RPMI7951 (cell line): ENCODE measurements at regions not wholly inside any gene's neighbourhood (a gene's known extent, or its start where the extent isn't known, plus 50 kb on each side); places are given as distances from the start of the nearest gene placed in this dataset.
"Not testable (repeated sequence)": the region's sequence is repeated elsewhere in the genome, so short reads cannot be mapped to it uniquely, and the experiment has no call there.

Source experiments
- DNase-seq: peaks from one replicate; pipeline ENCODE4 v3.0.0-alpha.2; 2012; ENCODE audit warnings: low read depth

DNA sequence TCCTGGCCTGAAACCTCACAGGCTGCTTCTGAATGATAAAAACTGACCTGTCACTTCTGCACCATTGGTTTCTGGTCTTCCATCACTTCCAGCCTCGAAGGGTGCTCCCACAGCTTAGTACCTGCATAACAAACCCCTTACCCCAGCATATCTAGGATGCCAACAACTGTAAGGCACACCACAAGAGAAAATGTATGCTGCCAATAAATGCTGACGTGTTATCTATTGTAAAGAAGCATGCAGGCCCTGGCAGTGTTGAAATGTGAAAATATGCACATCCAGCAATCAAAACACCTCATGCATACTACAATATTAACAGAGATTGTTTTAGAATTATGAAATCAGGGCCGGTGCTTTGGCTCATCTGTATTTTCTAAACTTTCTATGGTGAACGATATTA, 242.0 kb upstream of the NSMCE3 start:
- DNase-seq = no peak

DNA sequence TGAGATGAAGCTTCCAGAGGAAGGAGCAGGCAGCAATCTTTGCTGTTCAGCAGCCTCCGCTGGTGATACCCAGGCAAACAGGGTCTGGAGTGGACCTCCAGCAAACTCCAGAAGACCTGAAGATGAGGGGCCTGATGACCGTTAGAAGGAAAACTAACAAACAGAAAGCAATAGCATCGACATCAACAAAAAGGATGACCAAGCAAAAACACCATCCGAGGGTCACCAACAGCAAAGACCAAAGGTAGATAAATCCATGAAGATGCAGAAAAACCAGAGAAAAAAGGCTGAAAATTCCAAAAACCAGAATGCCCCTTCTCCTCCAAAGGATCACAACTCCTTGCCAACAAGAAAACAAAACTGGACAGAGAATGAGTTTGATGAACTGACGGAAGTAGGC, 235.9 kb upstream of the NSMCE3 start:
- DNase-seq = not testable (repeated sequence)

DNA sequence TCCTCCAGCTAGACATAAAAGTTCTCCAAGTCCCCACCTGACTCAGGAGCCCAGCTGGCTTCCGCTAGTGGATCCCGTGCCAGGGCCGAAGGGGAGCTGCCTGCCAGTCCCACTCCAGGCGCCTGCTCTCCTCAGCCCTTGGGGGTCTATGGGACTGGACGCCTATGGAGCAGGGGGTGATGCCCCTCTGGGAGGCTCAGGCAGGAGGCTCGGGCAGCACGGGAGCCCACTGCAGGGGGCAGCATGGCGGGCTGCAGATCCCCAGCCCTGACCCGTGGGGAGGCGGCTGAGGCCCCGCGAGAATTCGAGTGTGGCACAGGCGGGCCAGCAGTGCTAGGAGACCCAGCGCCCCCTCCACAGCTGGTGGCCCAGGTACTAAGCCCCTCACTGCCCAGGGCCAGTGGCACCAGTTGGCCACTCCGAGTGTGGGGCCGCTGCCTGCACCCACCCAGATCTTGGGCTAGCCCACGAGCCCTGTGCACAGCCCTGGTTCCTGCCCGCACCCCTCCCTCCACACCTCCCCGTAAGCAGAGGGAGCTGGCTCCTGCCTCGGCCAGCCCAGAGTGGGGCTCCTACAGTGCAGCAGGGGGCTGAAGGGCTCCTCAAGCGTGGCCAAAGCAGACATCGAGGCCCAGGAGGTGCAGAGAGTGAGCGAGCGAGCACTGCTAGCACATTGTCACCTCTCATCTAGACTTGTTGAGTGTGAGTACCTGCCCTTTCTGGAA, 221.3 kb upstream of the NSMCE3 start:
- DNase-seq = no peak

DNA sequence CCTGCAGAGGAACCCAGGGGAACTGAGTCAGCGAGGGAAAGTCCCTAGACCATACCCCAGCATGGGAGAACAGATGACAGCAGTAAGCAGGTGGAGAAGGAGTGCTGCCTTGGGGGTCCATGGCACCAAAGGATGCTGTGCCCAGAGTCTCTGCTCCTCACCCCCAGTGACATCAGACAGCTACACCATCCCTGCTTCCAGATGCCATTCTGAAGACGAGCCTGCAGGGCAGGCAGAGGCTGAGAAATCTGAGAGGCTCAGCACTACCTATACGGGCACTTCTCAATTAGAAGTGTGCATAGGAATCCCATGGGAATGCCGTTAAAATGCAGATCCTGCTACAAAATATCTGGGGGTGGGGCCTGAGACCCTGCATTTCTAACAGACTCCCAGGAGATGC, 211.3 kb upstream of the NSMCE3 start:
- no peak for DNase-seq

DNA sequence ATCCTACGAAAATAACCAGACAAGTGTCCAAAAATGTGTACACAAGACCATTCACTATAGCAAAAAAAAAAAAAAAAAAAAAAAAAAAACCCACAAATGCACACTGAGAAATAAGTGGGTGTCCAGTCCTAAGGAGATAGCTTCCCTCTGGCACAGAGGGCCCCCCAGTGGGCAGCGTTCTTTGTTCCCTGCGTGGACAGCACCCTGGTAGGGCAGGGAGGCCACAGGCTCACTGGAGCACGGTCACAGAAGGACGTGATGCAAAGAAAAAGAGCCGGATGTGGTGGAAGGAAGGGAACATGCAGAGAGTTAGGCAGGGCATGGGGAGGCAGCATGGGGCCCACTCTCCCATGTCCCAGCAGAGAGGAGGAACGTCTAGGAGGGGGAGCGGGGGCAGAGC, 210.7 kb upstream of the NSMCE3 start:
- no peak for DNase-seq

DNA sequence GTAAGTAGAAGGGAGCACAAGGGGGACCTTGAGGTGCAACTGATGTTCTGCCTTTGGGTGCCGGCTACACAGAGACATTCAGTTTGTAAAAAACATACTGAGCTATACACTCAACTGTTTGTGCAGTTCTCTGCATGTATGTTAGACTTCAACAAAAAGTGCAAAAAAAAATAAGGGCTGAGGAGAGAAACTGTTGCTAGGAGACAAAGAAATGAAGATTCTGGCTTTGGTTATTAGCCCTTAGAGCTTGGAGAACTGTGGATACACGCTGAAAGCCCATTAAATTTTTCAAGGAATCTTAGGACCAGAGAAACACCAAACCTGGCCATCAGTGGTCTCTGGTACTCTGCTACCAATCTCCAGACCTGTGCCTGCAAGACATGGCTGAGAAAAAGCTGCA, 207.6 kb upstream of the NSMCE3 start:
- no peak for DNase-seq

DNA sequence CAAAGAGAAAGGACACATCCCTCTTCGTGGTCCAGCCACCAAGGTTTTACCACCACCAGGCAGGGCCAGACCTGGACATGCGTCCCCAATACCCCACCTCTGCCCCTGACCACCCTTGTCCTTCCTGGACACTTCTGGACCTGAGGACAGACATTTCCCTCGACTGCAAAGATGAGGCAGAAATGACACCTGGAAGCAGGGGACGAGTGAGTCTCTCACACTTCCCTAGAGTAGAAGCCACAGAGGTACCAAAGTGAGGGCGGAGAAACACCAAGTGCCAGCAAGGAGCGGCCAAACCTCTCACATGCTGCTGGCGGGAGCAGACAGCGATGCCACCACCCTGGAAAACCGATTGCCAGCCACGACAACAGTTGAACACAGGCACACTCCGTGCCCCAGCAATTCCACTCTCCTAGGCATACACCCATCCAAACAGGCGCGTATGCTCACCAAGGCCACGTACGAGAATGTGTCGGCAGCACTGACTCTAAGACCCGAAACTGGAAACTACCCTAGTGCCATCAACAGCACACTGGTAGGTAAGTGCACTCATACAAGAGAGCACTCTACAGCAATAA, 207.0 kb upstream of the NSMCE3 start:
- no peak for DNase-seq

DNA sequence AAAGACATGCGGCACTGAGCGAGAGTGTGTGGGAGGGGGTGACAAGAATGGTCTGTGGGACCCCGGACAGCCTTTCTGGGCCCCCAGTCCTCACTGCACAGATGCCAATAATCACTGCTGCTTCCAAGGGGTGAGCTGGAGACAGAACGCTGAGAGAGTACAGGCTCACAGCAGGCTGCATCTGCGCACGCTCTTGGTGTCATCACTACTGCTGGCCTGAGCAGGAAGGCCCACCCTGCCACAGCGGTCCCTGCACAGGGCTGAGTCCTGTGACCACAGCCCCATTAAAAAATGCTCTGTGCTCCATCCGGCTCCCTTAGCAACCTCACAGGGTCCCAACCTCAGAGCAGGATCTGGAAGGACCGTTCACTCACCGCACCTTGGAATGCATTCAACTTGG, 205.5 kb upstream of the NSMCE3 start:
- no peak for DNase-seq

DNA sequence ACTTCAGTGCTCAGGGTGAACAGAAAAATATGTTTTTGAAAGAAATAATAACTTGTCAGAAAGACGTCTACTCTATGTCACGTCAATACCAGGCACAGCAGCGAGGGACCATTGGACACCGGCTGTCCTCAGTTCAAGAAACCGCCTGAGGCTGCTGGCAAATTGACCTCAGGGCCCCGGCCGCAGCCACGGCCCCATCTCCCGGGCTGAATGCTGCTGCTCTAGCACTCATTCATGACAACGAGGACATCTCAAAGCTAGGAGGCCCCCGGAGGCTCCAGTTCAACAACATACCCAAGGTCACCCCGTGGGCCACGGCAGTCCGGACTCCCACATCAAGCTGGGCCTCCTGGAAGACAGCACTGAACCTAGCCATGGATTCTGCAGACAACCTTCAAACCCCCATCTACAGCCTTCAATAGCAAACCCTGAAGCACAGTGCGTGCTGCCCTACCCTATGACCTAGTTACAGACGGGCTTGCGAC, 204.0 kb upstream of the NSMCE3 start:
- no peak for DNase-seq

DNA sequence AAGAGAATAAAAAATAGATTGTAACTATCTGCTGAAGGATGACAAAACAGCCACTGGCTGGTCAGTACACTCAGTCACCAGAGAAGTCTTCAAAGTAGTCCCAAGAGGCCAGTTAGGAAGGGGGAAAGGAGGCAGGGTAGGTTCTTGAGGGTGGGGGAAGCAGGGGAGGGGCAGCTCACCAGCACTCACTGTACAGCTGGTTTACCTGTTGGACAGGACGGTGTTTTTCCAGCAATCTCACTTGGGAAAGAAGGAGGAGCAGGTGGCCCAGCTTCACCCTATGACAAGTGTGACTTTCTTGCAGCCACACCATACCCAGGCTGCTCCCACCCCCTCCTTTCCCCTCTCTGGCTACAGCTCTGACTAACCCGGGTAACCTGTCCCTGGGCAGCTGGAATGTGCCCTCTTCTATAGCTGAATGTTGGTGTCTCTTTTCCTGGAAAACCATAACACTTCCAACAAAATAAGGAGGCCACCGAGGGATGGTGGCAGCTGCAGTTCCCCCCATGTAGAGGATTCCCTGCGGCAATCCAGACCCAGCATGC, 203.4 kb upstream of the NSMCE3 start:
- no peak for DNase-seq

DNA sequence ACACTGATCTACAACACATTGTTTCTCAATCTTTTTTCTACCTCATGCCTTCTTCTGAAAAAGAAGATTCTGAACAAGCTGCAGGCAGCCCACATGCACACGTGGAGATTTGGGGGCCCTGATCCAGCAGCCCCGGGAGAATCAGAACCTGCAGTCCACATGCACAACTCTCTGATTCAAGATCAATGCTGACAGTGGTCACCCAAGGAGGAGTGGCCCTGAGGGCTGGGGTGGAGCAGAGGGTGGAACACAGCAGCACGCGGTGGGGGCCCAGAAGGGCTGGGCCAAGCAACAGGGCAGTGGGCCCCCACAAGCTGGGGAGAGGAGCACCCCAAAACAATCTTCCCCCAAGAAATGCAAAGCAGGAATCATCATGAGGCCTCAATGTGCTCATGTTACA, 202.1 kb upstream of the NSMCE3 start:
- no peak for DNase-seq

DNA sequence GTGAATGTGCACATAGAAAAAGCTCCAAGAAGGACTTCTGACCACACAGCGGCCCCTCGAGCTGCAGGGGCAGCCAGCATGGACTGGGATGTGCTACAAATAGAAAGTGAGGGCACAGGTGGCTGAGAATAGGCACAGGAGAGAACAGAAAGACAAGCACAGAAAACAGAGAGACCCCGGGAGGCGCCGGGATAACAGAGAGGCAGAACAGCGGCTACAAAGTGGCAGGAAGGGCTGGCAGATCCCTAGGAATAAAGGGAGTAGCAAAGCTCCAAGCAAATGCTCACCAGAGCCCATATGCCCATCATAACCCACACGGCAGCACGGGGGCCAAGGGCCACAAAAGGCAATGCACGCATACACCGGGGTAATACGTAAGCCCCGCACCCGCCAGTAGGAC, 201.7 kb upstream of the NSMCE3 start:
- no peak for DNase-seq

DNA sequence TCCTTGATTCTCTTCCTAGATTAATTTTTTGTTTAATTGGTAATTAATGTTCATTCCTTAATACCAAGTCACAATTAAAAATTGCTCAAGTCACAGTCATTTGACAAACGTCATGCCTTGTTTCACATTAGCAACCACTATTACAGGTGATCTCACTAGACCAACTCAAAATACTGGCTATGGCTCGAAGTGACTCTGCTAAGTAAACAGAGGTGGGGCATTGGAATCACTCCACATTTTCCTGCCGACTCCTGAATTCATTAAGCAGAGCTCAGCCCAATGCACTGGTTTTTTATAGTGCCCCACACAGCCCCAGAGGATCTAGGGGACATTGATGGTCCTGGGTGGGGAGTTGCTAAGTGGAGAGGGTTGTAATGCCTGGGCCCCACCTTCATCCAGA, 201.2 kb upstream of the NSMCE3 start:
- no peak for DNase-seq

DNA sequence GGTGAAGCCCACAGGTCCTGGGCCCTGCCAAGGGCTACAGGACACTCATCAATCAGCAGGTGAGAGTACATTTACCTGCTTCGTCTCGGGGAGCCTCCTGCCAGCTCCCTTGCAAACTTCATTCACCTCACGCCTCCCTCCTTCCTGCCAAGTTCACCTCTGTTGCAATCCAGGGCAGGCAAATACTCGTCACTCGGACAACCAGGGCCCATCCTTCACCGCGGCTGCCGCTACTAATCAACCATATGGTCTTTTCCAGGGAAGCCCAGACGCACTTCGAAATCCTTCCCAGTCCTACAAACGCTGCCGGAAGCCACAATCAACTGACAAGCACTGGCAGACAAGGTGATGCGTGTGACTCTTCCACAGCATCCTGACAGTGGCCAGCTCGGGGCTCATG, 200.7 kb upstream of the NSMCE3 start:
- DNase-seq = no peak

DNA sequence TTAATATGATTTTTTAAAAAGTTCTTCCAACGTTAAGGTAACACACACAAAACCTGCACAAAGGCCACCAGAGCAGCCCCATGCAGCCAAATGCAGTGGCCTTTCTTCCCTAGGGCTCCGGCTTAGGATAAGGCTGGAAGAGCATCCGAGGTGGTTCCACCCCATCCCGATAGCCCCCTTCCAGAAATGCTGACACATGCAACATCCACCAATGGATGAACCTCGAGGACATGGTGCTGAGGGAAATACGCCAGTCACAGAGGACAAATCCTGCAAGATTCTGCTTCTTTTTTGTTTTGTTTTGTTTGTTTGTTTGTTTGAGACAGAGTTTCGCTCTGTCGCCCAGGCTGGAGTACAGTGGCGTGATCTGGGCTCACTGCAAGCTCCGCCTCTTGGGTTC, 199.3 kb upstream of the NSMCE3 start:
- DNase-seq = no peak

DNA sequence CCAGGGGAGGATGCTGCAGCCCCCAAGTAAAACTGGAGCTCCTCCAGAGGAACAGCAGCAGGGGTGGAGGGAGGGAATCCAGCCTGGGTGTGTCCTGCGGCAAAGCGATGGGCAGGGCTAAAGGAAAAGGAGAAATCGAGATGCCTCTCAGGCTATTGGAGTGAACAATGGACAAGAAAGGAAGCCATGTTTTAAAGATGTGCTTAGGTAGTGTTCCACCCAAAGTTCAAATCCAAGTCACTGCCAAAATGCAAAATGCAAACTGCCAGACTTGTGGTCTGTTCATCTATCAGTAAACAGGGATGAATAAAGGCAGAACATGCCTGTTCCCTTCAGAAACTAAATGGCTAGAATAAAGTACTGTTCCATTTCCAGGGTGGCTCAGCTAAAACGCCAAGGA, 197.5 kb upstream of the NSMCE3 start:
- no peak for DNase-seq

DNA sequence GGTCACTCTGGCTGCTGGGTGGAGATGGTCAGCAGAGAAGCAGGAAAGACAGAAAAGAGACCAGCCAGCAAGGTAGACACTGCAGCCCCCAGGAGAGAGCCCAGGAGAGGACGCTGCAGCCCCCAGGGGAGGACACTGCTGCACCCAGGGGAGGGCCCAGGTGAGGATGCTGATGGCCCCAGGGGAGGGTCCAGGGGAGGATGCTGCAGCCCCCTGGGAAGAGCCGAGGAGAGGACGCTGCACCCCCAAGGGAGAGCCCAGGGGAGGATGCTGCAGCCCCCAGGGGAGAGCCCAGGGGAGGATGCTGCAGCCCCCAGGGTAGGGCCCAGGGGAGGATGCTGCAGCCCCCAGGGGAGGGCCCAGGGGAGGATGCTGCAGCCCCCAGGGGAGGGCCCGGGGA, 196.7 kb upstream of the NSMCE3 start:
- no peak for DNase-seq

DNA sequence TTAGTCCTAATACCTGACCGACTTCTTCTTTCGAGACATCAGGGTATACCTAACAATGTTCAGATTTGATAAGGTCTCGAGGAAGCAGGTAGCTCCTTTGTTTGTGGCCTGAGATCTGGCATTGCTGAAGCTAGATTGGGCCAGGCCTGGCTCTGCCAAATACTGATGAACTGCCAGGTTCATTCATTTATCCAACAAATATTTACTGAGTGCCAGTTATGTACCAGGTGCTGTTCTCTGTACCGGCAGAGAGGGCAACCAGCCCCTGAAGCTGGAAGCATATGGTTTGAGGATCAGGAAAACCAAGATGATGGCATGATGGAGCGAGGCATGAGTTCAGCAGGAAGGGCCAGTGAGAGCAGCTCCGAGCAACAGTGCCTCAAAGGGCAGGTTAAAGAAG, 196.2 kb upstream of the NSMCE3 start:
- DNase-seq = no peak

DNA sequence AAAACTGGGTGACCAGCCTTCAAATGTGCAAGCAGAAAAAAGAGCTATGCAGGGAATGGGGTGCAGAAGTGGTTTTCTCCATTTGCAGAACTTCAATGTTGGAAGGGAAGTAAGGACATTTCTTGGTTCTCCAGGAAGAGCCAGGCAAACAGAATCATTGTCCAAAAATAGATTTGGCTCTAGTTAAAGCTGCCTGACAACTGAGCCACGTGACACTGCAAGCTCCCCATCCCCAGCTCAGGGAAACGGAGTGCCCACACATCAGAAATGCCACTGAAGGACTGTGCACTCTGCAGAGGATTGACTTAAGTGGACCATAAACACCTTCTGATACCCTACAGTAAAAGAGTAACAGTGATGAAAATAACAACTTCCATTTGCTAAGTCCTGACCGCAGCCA, 195.6 kb upstream of the NSMCE3 start:
- DNase-seq = no peak

DNA sequence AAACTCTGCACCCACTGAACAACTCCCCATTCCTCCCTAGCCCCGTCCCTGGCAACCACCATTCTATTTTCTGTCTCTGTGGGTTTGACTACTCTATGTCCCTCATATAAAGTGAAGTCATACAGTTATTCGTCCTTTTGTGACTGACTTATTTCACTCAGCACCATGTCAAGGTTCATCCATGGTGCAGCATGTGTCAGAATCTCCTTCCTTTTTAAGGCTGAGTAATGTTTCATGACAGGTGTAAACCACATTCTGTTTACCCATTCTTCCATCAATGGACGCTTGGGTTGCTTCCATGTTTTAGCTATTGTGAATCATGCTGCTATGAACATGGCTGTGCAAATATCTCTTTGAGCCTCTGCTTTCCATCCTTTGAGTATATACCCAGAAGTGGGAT, 192.3 kb upstream of the NSMCE3 start:
- DNase-seq = no peak

DNA sequence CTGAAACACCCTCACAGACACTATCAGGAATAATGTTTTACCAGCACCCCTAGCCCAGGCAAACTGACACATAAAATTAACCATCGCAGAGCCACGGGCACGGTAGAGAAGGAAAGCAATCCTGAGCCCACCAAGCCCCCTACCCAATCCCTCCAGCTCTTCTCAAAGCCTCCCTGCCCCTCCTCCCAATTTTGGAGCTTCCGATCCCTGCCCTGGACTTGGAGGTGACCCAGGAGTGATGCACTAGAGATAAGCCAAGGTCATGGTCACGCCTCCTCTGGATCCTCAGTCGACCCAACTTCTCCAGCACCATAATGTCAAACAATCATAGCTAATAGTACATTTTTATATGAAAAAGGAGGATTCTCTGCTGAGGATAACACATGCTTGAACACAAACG, 188.7 kb upstream of the NSMCE3 start:
- no peak for DNase-seq

DNA sequence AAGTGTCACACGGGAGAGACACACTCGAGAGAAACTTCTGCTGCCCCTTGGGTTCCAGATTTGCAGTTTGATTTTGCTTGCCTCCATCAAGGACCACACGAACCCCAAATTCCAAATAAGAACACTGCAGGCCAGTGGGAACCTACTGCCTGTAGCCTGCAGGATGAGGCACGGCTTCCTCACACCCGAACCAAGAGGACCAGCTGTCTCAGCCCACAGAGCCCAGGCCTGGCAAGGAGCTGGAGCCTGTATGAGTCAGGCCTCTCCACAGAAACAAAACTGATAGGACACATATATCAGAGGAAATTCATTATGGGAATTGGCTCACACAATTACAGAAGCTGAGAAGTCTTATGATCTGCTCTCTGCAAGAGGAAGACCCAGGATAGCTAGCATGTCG, 188.1 kb upstream of the NSMCE3 start:
- no peak for DNase-seq

DNA sequence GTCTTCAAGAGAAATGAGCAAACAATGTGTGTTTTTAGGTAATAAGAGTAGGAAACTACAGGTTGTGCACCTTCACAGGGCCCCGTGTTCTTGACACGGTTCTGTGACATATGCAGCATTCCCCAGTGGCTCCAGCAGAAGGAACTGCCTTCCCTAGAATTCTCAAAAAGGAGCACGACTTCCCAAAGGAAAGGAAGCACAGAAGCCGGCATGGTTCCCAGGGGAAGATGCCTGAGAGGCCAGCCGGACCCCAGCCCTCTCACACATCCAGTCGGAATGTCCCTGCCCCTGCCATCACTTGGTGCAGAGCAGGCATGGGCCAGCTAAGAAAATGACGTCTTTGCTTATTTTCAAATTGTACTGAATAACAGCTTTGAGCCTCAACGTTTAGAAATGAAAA, 187.3 kb upstream of the NSMCE3 start:
- no peak for DNase-seq

DNA sequence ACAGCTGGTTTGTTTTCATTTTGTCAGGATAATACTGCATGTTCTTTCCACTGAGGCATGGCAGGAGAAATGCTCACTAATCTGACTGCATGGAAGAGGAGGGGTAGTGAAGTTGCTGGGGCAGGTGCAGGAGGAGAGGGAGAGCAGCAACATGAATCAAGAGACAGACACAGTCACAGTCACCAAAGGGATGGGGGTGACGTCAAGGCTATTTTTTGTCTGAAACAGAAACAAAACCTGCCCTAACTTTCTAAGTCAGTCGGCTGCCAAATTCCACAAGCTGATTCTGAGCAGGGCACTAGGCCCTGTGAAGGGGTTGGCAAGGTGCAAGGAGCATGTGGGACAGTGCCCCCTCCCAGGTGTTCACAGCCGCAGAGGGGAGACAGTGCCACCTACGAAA, 186.6 kb upstream of the NSMCE3 start:
- no peak for DNase-seq
